Neutrophil (primary cell): ENCODE measurements at regions not wholly inside any gene's neighbourhood (a gene's known extent, or its start where the extent isn't known, plus 50 kb on each side); places are given as distances from the start of the nearest gene placed in this dataset.

Experiments used
- H3K27ac ChIP-seq: fragments of 200-600 bp; sonication (generic); 2 replicates; pipeline ENCODE4 v1.5.1; 2016; ENCODE audit warnings: mild to moderate bottlenecking, moderate library complexity
- H3K27me3 ChIP-seq: fragments of 200-600 bp; sonication (generic); 2 replicates; pipeline ENCODE4 v1.6.0; 2016; ENCODE audit warnings: mild to moderate bottlenecking
- H3K36me3 ChIP-seq: fragments of 200-600 bp; sonication (generic); 2 replicates; pipeline ENCODE4 v1.5.1; 2017
- H3K4me1 ChIP-seq, 2 experiments: fragments of 200-600 bp in 1 of 2; sonication (generic) in 1 of 2; 1 replicate in 1 of 2; 2 replicates in 1 of 2; pipeline versions ENCODE4 v1.5.1 to v1.6.1; 2013 to 2016; ENCODE audit warnings: low read depth in 1 of 2, low read length in 1 of 2, mild to moderate bottlenecking in 1 of 2, moderate library complexity in 1 of 2; ENCODE audit not compliant: control insufficient read depth in 1 of 2, insufficient read depth in 1 of 2
- H3K4me3 ChIP-seq, 2 experiments: fragments of 200-600 bp in 1 of 2; sonication (generic) in 1 of 2; 1 replicate in 1 of 2; 2 replicates in 1 of 2; pipeline ENCODE4 v1.5.1; 2013 to 2016; ENCODE audit warnings: low read depth in 1 of 2, low read length in 1 of 2, mild to moderate bottlenecking in 1 of 2, moderate library complexity in 1 of 2
- H3K9me3 ChIP-seq: fragments of 200-600 bp; sonication (generic); 2 replicates; pipeline ENCODE4 v1.5.1; 2016
- TF ChIP-seq, protein P1 (sequence below): fragments of 200-600 bp; sonication (generic); IDR thresholded peaks from 2 replicates; pipeline ENCODE4 v1.5.1; 2016; ENCODE audit warnings: antibody characterized with exemption

DNA sequence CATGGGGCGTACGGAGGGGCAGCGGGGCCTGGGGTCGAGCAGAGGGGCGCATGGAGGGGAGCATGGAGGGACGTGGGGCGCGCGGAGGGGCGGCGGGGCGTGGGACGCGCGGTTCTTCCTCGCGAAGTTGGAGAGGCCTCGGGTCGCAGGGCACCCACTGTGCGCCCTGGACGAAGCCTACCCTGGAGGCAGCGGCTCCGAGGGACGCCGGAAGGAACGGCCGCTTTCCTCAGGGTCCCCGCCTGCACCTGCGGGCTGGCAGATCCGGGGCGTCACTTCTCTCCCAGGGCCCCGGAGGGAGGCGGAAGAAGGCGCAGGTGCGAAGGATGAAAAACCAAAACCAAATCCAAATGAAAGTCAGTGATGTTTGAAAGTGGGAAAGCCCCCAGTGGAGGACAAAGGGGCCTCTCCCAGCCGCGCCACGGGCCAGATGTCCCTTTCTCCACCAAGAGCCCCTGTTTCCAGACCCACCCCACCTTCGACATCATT lies 142.1 kb upstream of the PDE10A start:
- Histone ChIP-seq H3K4me1 (no peaks in the 10 kb centered on the region), H3K36me3 (no peaks in the 10 kb centered on the region), H3K4me3 (no peak overlapping the region), H3K27me3 (peaks cover 47% of the 10 kb centered on the region), H3K9me3 (no peaks in the 10 kb centered on the region), H3K27ac (no peak overlapping the region)
- TF ChIP-seq, protein P1, sequence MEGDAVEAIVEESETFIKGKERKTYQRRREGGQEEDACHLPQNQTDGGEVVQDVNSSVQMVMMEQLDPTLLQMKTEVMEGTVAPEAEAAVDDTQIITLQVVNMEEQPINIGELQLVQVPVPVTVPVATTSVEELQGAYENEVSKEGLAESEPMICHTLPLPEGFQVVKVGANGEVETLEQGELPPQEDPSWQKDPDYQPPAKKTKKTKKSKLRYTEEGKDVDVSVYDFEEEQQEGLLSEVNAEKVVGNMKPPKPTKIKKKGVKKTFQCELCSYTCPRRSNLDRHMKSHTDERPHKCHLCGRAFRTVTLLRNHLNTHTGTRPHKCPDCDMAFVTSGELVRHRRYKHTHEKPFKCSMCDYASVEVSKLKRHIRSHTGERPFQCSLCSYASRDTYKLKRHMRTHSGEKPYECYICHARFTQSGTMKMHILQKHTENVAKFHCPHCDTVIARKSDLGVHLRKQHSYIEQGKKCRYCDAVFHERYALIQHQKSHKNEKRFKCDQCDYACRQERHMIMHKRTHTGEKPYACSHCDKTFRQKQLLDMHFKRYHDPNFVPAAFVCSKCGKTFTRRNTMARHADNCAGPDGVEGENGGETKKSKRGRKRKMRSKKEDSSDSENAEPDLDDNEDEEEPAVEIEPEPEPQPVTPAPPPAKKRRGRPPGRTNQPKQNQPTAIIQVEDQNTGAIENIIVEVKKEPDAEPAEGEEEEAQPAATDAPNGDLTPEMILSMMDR = no peak

DNA sequence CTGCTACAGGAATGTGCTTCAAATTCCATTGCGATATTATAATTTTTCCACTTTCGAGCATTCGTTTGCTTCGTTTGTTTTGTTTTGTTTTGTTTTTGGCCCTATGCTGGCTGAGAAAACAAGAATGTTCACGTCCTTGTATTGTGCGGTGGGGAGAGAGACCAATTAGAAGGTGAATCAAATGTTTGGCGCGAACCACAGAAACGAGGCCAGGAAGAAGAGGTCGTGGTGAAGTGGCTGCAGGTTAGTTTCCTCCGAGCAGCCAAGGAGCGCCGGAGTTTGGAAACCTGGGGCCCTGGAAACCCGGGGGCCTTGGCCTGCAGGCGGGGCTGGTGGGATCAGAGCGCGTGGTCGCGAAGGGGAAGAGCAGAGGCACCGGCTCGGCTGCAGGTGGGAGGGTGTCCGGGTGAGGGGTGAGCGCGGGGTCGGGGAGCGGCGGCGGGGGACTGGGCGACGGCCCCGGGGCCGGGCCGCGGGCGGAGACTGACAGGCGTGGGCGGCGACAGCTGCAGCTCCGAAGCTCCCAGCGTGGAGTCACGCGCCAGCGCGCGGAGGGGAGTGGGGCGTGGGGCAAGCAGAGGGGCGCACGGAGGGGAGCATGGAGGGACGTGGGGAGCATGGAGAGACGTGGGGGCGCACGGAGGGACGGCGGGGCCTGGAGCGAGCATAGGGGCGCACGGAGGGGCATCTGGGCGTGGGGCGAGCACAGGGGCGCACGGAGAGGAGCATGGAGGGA lies 141.5 kb upstream of the PDE10A start:
- H3K9me3 ChIP-seq = no peaks in the 10 kb centered on the region
- TF ChIP-seq, protein P1 = no peak

GRCh38 chr6:165800337-165800736 lies 137.3 kb upstream of the PDE10A start:
- Histone ChIP-seq H3K36me3 (no peaks in the 10 kb centered on the region), H3K27ac (no peak overlapping the region), H3K4me3 (no peak overlapping the region), H3K9me3 (no peaks in the 10 kb centered on the region), H3K27me3 (peaks cover 27% of the 10 kb centered on the region), H3K4me1 (no peaks in the 10 kb centered on the region)
- TF ChIP-seq, protein P1 = no peak

More for the DNA sequence above, 141.5 kb upstream of the PDE10A start:
- Histone ChIP-seq H3K27ac (no peak overlapping the region), H3K4me3 (no peak overlapping the region), H3K4me1 (no peaks in the 10 kb centered on the region), H3K36me3 (no peaks in the 10 kb centered on the region), H3K27me3 (peaks cover 47% of the 10 kb centered on the region)

DNA sequence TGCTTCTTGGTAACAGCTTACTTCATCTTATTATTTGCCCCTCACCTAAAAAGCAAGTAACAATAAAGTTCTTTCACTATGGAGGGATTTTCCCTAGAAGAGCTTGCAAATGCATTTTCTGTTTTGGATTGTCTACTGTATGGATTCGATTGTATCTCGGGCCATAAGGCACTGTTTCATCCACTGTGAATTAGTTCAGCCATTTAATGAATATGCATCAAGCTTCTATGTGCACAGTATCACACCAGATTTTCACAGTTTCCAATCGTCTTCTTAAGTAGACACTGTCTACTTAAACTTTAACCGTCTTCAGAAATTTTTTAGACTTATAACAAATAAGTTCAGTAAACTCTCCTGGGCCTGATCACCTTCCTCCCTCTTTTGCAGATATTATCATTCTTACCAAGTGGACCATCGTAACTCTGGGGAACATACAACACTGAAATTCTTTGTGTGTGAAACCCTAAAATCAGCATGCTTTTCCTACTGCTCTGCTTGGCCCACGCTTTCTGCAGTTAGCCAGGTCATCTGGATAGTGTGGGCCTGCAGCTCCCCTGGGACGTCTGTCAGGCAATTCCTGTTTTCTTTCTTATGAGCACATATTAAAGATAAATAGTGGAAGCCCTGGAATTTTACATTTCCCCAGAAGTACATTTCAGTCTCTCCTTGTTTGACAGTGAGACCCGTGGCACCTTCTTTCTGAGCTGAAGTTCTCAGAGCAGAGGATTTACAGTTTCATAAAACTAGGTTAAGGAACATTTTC lies 136.5 kb upstream of the PDE10A start:
- Histone ChIP-seq H3K27me3 (peaks cover 19% of the 10 kb centered on the region), H3K4me1 (no peaks in the 10 kb centered on the region), H3K9me3 (no peaks in the 10 kb centered on the region), H3K36me3 (no peaks in the 10 kb centered on the region), H3K27ac (no peak overlapping the region), H3K4me3 (no peak overlapping the region)
- TF ChIP-seq, protein P1 = no peak

DNA sequence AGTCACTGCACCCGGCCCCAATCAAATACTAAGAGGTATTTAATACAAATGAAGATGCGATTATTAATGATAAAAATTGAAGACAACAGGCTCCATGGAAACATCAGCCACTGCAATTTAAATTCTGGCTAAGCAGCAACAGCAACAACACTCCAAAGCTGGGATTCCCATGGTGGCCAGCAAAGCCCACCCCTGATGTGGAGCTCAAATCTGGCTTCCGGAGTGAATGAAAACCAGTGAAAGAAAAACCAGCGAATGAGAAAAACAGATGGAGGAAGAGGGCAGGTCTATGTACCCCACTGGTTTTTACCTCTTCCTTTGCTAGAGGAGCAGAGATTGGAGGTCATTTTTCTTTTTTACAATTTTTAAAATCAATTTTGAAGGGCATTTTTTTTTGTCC lies 135.9 kb upstream of the PDE10A start:
- TF ChIP-seq, protein P1 = no peak
- H3K27me3 ChIP-seq = peaks cover 14% of the 10 kb centered on the region
- H3K9me3 ChIP-seq = no peaks in the 10 kb centered on the region
- no peak overlapping the region for H3K4me3 ChIP-seq
- H3K27ac ChIP-seq = no peak overlapping the region
- H3K36me3 ChIP-seq = no peaks in the 10 kb centered on the region
- H3K4me1 ChIP-seq = no peaks in the 10 kb centered on the region
